ENCODE measurements at regions not wholly inside any gene's neighbourhood (a gene's known extent, or its start where the extent isn't known, plus 50 kb on each side); places are given as distances from the start of the nearest gene placed in this dataset.

GRCh38 chr5:119301906-119302305 lies 53.9 kb upstream of the TNFAIP8 start:
- in situ Hi-C loops (cut with MboI), result no loop called here
- Histone ChIP-seq H4K20me1 (ENCODE audit: control insufficient read depth, insufficient read depth) (no peaks in the 10 kb centered on the region), H3K9ac (ENCODE audit: control insufficient read depth, insufficient read depth, low read length) (no peak overlapping the region), H3K9me3 (replicated peaks; ENCODE audit: control insufficient read depth, insufficient read depth, low read length) (no peaks in the 10 kb centered on the region; the same call in 2 of the 3 replicates), H3K4me1 (ENCODE audit: control insufficient read depth, insufficient read depth, low read length) (peaks cover 14% of the 10 kb centered on the region), H3K27ac (ENCODE audit: control insufficient read depth, insufficient read depth) (no peak overlapping the region), H3K79me2 (ENCODE audit: control insufficient read depth, insufficient read depth, low read length) (peaks cover 55% of the 10 kb centered on the region), H3K4me2 (ENCODE audit: control insufficient read depth, insufficient read depth) (no peak overlapping the region), H3K27me3 (replicated peaks in 1 of 2; ENCODE audit: control insufficient read depth in 2 of 2, insufficient read depth in 2 of 2, low read length in 1 of 2) (no peaks in the 10 kb centered on the region), H3K4me3 (no peak overlapping the region), H3K36me3 (ENCODE audit: control insufficient read depth in 2 of 2, insufficient read depth in 2 of 2, low read length in 1 of 2) (peaks cover 0 to 8% of the 10 kb centered on the region in 2 experiments; a peak in 1 of 4 replicates), H2AFZ (ENCODE audit: control insufficient read depth, low read depth, low read length) (no peak overlapping the region)
- DNase-seq (ENCODE audit: low read depth, low spot score) (no peak), FAIRE-seq (no peak), ATAC-seq (no peak)
- no TSS peak for BruUV-seq (replicated peaks)
- intact Hi-C loops (cut with micrococcal nuclease; ENCODE audit: unreplicated experiment), result no loop called here
- ChIA-PET RAD21 (ENCODE audit: unreplicated experiment) (interaction anchor here (0.9 kb wide), 1 partner anchor 12 kb away, joined by 4 read pairs; no protein-coding TSS in a partner anchor), SMC1A (ENCODE audit: uncharacterized antibody, unreplicated experiment) (interaction anchor here (0.9 to 19.0 kb wide), 5 partner anchors 13 to 111 kb away, joined by 3 to 318 read pairs (median 3); no protein-coding TSS in a partner anchor), CTCF (interaction anchor here (0.8 to 3.8 kb wide), 4 partner anchors 12 to 33 kb away, joined by 3 to 21 read pairs (median 12); no protein-coding TSS in a partner anchor), POLR2A (interaction anchor here (1.4 to 2.4 kb wide), 2 partner anchors 10 to 12 kb away, joined by 5 to 8 read pairs; no protein-coding TSS in a partner anchor)
- TF ChIP-seq NR2C2 (IDR thresholded peaks at IDR 0.05; ENCODE audit: borderline replicate concordance, control insufficient read depth, insufficient read length, low read depth) (no peak), BHLHE40 (IDR thresholded peaks at IDR 0.05; ENCODE audit: borderline replicate concordance in 1 of 2, low read depth in 2 of 2, low read length in 1 of 2) (no peak), TBL1XR1 (IDR thresholded peaks at IDR 0.05; ENCODE audit: low read depth, low read length) (no peak), E2F4 (IDR thresholded peaks at IDR 0.05; ENCODE audit: low read depth, low read length) (no peak), RELB (IDR thresholded peaks at IDR 0.05; ENCODE audit: low read depth) (no peak), STAT1 (conservative IDR thresholded peaks at IDR 0.05) (no peak), NFYA (IDR thresholded peaks at IDR 0.05; ENCODE audit: borderline replicate concordance, low read depth, low read length) (no peak), ATF3 (IDR thresholded peaks at IDR 0.05; ENCODE audit: borderline replicate concordance, extremely low read depth, low read depth, low read length) (no peak), ZNF592 (IDR thresholded peaks at IDR 0.05) (no peak), ZNF217 (IDR thresholded peaks at IDR 0.05) (no peak), ZNF384 (IDR thresholded peaks at IDR 0.05; ENCODE audit: borderline replicate concordance, low read depth, low read length) (no peak), FOXM1 (IDR thresholded peaks at IDR 0.05; ENCODE audit: low read depth, low read length) (no peak), IRF3 (IDR thresholded peaks at IDR 0.05) (no peak), RELA (IDR thresholded peaks at IDR 0.05; ENCODE audit: borderline replicate concordance, partially characterized antibody) (no peak), ZBED1 (IDR thresholded peaks at IDR 0.05; ENCODE audit: borderline replicate concordance) (no peak), RUNX3 (IDR thresholded peaks at IDR 0.05; ENCODE audit: low read length) (no peak), KLF5 (IDR thresholded peaks at IDR 0.05; ENCODE audit: partially characterized antibody) (no peak)

All from GM12878 (cell line).